Stimulated activated CD8-positive, alpha-beta memory T cell treated with anti-CD3 and anti-CD28 coated beads, Interleukin-7, amount 100 ng/mL, for 48 hours (primary cell): ENCODE measurements at regions not wholly inside any gene's neighbourhood (a gene's known extent, or its start where the extent isn't known, plus 50 kb on each side); places are given as distances from the start of the nearest gene placed in this dataset.
A peak's percentile ranks its signal among the peaks of the same experiment; 100 is the strongest.

Source experiments
- DNase-seq, 2 donors: peaks; one replicate each; pipeline ENCODE4 v3.0.0-alpha.2; 2020; ENCODE audit warnings: low read depth in 1 of 2; ENCODE audit errors: extremely low read depth in 1 of 2

DNA sequence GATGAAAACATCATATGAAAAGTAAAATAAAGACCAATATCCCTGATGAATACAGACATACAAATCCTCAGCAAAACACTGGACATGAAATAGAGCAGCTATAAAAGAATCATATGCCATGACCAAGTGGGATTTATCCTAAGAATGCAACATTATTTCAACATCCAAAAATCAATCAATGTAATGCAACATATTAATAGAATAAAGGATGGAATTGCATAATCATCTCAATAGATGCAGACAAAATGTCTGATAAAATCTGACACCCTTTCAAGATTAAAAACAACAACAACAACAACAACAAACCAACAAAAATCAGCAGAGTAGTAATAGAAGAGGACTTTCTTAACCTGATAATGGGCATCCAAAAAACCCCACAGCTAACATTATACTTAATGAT lies 63.8 kb upstream of the IL1R1 start:
- no peak for DNase-seq

DNA sequence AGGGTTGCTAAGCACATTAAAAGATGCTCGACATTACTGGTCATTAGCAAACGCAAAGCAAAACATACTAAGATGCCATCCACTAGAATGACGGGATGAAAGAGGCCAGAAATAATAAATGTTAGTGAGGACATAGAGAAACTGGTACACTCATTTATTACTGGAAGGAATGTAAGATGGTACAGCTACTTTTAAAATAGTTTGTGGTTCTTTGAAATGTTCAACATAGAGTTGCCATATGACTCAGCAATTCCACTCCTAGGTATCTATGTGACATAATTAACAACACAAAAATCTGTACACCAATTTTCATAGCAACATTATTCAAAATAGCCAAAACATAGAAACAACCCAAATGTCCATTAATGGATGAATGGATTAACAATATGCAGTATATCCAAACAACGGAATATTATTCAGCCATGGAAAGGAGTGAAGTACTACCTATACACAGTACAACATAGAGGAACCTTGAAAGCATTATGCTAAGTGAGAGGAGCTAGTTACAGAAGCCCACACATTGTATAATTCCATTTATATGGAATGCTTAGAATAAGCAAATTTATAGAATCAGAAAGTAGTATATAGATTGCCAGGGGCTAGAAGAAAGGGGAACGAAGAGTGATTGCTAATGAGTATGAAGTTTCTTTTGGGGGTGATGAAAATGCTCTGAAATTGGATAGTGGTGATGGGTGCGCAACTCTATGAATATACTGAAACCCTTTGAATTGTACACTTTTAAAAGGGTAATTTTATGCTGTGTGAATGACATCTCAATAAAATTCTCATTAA lies 61.9 kb upstream of the IL1R1 start:
- DNase-seq = no peak

DNA sequence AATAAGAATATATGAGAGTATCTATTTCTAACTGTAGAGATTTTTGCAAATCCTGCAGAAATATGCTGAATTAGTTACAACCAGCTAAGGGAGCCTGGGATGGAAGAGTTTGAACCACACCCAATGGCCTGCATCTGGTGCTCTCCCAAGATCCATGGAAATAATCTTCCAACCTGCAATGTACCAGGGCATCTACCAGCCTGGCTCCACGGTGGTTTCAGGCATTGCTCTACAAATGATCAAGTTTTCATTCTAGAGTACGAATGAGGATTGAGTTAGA lies 61.4 kb upstream of the IL1R1 start:
- no peak for DNase-seq

DNA sequence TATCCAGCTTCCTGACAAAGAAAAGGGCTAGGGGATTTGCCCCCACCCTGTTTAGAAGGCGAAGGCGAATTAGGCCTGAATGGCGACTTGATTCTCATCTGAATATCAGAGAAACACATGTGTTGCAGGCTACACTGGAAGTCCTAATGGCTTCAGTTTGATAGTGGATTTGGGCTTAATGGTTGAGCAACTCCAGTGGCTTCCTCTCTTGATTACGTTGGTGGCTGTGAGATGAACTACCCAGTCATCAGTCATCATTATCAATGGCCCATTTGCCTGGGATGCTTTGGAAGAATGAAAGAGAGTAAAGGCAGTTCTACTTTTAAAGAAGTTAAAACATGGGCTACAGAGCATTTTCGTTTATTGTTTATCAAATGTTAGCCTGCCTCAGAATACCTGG lies 60.9 kb upstream of the IL1R1 start:
- no peak for DNase-seq

DNA sequence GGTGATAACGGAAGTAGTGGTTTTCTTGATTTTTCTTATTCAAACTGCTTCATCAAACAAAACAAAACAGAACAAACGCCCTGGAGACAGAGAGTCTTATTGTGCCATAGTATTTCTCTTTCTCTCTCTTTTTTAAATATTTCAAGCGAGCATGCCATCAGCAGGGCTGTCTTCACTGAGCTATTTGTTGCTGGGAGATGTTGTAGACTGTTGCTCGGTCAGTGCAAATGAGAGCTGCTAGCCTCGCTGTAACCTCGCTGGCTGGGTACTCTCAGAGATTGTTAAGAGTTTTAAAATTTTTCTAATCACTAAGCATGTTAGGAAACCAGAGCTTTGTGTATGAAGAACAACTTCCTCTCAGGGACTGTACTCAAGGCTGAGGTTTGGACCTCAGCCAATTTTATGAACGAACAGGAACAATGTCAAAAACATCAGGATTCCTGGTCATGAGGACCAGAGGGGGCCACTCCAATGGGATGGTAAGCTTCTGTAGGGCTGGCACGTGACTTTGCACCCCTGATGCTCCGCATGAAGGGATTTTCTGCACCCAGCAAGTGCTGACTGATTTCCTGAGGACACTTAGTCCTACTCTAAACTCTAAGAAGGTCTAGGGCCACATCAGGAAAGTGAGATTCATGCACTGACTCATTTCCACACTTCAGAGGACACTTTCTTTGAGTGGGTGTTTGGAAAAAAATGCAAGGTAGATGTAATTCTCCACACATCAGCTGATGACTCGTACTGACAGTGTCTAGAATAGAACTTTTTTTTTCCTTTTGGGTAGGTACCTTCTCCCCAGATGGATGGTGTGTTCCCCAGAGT lies 59.8 kb upstream of the IL1R1 start:
- peak in 1 of 2 donors; percentile 50 for DNase-seq

DNA sequence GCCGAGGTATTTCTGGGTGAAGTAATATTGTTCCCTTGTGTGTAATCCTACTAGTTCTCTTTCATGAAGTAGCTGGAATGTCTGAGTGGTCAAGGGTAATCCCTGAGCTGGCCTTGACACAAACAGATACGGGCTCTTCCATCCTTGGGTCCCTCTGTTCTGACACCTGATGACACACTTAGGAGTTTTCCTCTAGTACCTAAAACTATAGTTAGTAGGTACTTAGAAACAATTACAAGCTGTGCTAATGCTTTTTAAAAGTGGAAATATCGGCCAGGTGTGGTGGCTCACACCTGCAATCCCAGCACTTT lies 59.2 kb upstream of the IL1R1 start:
- DNase-seq = no peak

DNA sequence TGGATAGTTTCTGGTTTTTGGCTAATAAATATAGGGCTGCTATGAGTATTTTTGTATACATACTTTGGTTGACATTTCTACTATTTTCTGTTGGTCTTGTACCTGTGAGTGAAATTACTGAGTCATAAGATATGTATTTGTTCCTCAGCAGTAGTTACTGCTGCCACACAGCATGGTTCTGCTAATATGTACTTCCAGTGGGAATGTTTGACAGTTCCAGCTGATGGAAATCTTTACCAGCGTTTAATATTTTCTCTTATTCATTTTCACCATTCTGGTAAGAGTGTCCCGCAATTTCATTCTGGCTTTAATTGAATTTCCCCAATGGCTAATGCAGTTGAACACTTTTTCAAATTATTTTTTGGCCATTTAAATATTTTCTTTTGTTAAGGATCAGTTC lies 57.9 kb upstream of the IL1R1 start:
- DNase-seq = no peak

DNA sequence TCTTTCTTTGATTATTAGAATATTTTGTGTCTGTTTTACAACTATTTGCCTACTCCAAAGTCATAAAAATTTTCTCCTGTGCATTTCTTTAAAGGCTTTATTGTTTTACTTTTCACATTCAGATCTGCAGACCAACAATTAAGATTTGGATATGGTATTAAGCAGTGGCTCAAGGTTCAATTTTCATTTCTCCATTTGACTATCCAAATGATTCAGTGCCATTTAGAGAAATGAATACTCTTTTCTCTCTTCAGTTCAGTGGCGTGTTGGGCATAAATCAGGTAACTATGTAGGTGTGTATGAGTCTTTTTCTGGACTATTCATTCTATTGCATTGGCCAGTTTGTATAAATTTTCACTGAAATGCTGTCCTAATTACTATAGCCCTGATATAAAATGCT lies 57.3 kb upstream of the IL1R1 start:
- no peak for DNase-seq

DNA sequence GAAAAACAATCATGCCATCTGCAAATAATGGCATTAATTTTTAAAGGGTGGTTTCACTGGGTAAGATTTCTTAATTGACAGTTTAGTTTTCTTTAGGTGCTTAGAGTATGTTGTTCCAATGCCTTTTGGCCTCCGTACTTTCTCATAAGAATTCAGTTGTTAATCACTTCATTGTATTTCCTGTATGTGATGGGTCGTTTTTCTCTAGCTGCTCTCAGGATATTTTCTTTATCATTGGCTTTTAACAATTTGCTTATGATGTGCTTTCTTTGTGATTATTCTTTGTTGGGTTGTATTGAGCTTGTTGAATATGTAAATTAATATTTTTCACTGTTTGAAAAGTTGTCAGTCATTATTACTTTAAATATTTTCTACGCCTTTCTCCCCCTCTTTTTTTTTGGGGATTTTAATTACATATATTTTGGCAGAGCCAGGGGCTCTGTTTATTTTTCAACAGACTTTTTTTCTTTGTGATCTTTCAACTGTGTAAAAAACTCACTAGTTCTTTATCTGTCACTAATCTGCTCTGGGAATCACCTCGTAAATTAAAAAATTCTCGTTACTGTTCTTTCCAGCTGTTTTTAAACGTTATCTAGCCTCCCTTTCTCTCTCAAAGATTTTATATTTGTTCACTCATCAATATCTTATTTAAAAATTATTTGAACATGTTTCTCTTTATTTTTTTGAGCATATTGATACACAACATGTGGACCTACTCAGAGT lies 56.2 kb upstream of the IL1R1 start:
- DNase-seq = no peak

DNA sequence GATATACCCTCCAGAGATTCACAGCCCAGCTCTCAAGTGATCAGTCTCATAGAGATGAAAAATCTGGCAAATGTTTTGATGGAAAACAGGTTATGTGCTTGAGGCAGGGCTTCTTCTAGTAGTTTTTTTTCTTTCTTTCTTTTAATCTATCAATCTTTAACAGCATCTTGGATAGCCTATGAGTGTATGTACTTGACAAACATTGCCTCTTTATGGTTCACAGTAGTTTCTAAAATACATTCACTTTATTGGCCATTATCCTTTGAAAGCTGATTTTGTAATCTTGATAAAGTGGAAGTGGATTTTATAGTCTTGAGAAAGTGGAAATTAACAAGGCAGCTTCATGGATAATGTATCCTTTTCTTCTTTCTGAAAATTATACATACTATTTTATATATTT lies 51.4 kb upstream of the IL1R1 start:
- no peak for DNase-seq

DNA sequence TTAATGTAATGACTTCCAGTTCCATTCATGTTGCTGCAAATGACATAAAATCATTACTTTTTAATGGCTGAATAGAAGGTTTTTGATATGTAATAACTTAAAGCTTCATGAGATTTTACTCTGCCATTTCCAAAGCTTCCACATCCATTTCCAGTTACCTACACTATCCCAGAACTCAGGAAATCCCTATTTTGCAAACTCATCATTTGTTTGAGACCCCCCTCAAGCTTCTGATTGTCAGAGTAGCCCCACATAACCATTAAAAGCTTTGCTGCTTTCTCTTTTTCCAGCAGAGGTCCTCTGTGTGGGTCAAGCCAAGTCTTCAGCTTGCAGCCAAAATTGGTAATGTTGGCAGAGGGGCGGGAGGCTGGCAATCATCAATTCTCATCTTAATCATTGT lies 50.6 kb upstream of the IL1R1 start:
- no peak for DNase-seq

DNA sequence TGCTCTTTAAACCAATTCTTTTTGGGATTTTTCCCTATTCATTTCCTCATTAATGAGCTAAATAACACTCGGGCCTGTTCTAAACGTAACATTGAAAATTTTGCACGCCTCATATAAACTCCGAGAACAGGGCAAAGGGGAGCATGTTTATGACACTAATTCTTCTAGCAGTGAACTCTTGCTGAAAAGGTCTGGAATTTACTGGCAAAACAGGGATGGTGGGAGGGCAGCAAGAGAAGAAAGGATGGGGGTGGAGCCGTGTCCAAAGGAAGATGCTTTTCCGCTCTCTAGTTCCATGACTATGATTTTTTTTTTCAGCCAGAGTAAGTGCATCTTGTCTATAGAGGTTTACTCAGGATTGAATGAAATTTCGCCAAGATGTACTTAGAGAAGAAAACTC lies 50.0 kb upstream of the IL1R1 start:
- DNase-seq = no peak
